GM19238 (cell line): ENCODE measurements at regions not wholly inside any gene's neighbourhood (a gene's known extent, or its start where the extent isn't known, plus 50 kb on each side); places are given as distances from the start of the nearest gene placed in this dataset.

ENCODE experiments used
- DNase-seq: peaks from one replicate; pipeline ENCODE4 v3.0.0; 2011; ENCODE audit warnings: low spot score; ENCODE audit not compliant: insufficient read length

- DNase-seq = no peak
These were observed 618.2 kb upstream of the KIRREL3 start for GRCh38 chr11:127618721-127619120.

- DNase-seq = no peak
These were observed 615.6 kb upstream of the KIRREL3 start for GRCh38 chr11:127616158-127616557.

GRCh38 chr11:127612607-127613006 lies 612.0 kb upstream of the KIRREL3 start:
- no peak for DNase-seq

GRCh38 chr11:127609025-127609773 lies 608.6 kb upstream of the KIRREL3 start:
- DNase-seq = no peak

- DNase-seq = no peak
These were observed 607.0 kb upstream of the KIRREL3 start for GRCh38 chr11:127607487-127608085.

GRCh38 chr11:127601578-127601977 lies 601.0 kb upstream of the KIRREL3 start:
- no peak for DNase-seq

- DNase-seq = no peak
These were observed 600.1 kb upstream of the KIRREL3 start for GRCh38 chr11:127600674-127601073.

GRCh38 chr11:127598476-127598875 lies 597.9 kb upstream of the KIRREL3 start:
- DNase-seq = no peak

GRCh38 chr11:127596433-127596832 lies 595.9 kb upstream of the KIRREL3 start:
- DNase-seq = no peak

GRCh38 chr11:127592371-127592770 lies 591.8 kb upstream of the KIRREL3 start:
- DNase-seq = no peak

- no peak for DNase-seq
These were observed 589.7 kb upstream of the KIRREL3 start for GRCh38 chr11:127590314-127590713.

- no peak for DNase-seq
These were observed 587.9 kb upstream of the KIRREL3 start for GRCh38 chr11:127588431-127588830.

- DNase-seq = no peak
These were observed 586.9 kb upstream of the KIRREL3 start for GRCh38 chr11:127587511-127587910.

GRCh38 chr11:127576210-127576609 lies 575.6 kb upstream of the KIRREL3 start:
- DNase-seq = no peak

- no peak for DNase-seq
These were observed 573.9 kb upstream of the KIRREL3 start for GRCh38 chr11:127574478-127574877.

GRCh38 chr11:127568891-127569290 lies 568.3 kb upstream of the KIRREL3 start:
- DNase-seq = no peak

- DNase-seq = no peak
These were observed 566.8 kb upstream of the KIRREL3 start for GRCh38 chr11:127567237-127567932.

GRCh38 chr11:127564810-127565209 lies 564.2 kb upstream of the KIRREL3 start:
- DNase-seq = no peak

GRCh38 chr11:127559978-127560377 lies 559.4 kb upstream of the KIRREL3 start:
- DNase-seq = no peak

GRCh38 chr11:127552446-127552845 lies 551.9 kb upstream of the KIRREL3 start:
- no peak for DNase-seq

GRCh38 chr11:127531167-127531566 lies 530.6 kb upstream of the KIRREL3 start:
- no peak for DNase-seq

- DNase-seq = no peak
These were observed 527.7 kb upstream of the KIRREL3 start for GRCh38 chr11:127528297-127528696.

- no peak for DNase-seq
These were observed 524.0 kb upstream of the KIRREL3 start for GRCh38 chr11:127524618-127525017.
